Endothelial cell of umbilical vein (primary cell): ENCODE measurements at regions not wholly inside any gene's neighbourhood (a gene's known extent, or its start where the extent isn't known, plus 50 kb on each side); places are given as distances from the start of the nearest gene placed in this dataset.

Source experiments
- BruUV-seq: library from RNA; stranded (reverse); fragments of 400-500 nt; replicated peaks from 2 replicates; lab custom pipeline; 2021; lab: Mats Ljungman, UMichigan
- CTCF ChIA-PET: fragments of 300-600, 350-600 bp; sonication (Branson Sonifier 250); formaldehyde crosslinking; loops from one replicate; lab custom pipeline; 2021; ENCODE audit warnings: antibody characterized with exemption, inconsistent platforms; lab: Charles Lee
- POLR2A ChIA-PET: fragments of 300-600, 350-600 bp; sonication (Branson Sonifier 250); formaldehyde crosslinking; loops from one replicate; lab custom pipeline; 2021; ENCODE audit warnings: antibody characterized with exemption, inconsistent platforms; lab: Charles Lee
- DNase-seq: peaks from one replicate; pipeline ENCODE4 v3.0.0-alpha.2; 2011; ENCODE audit warnings: low read depth, low spot score
- FAIRE-seq: peaks from 2 replicates; lab custom pipeline; 2011; peaks lifted over from hg19 to GRCh38; lab: Jason Lieb, UNC
- H2AFZ ChIP-seq: 2 replicates; pipeline ENCODE4 v1.6.0; 2012; ENCODE audit warnings: low read depth, low read length, control low read depth, inconsistent platforms
- H3K27ac ChIP-seq: 2 replicates; pipeline ENCODE4 v1.5.1; 2011; ENCODE audit warnings: low read depth, mild to moderate bottlenecking, control low read depth, low read length, moderate library complexity; ENCODE audit not compliant: insufficient read depth
- H3K27me3 ChIP-seq, 2 experiments: 2 replicates each; pipeline versions ENCODE4 v1.6.0 to v1.6.1; 2011; ENCODE audit warnings: low read length in 2 of 2, mixed read lengths in 1 of 2; ENCODE audit not compliant: control insufficient read depth in 2 of 2, insufficient read depth in 2 of 2
- H3K36me3 ChIP-seq, 2 experiments: 2 replicates in 1 of 2; 3 replicates in 1 of 2; pipeline ENCODE4 v1.5.1; 2011; ENCODE audit warnings: low read length in 2 of 2, mild to moderate bottlenecking in 1 of 2, moderate library complexity in 1 of 2; ENCODE audit not compliant: control insufficient read depth in 2 of 2, insufficient read depth in 2 of 2; ENCODE audit errors: extremely low read depth in 1 of 2
- H3K4me1 ChIP-seq: 3 replicates; pipeline ENCODE4 v1.5.1; 2011; ENCODE audit warnings: mild to moderate bottlenecking, low read length; ENCODE audit not compliant: control insufficient read depth, insufficient read depth; ENCODE audit errors: extremely low read depth
- H3K4me2 ChIP-seq: 2 replicates; pipeline ENCODE4 v1.6.1; 2011; ENCODE audit warnings: low read length, control low read depth, mixed read lengths; ENCODE audit not compliant: insufficient read depth
- H3K4me3 ChIP-seq, 3 experiments: fragments of 200-600 bp in 1 of 3; sonication (generic), shearing (Covaris generic) in 1 of 3; replicated peaks in 1 of 3; 2 replicates each; pipeline ENCODE4 v1.5.1; 2011 to 2016; ENCODE audit warnings: control low read depth in 3 of 3, low read length in 3 of 3, mild to moderate bottlenecking in 2 of 3, inconsistent platforms in 1 of 3, low read depth in 1 of 3, moderate library complexity in 1 of 3; ENCODE audit not compliant: insufficient read depth in 1 of 3
- H3K79me2 ChIP-seq: 2 replicates; pipeline ENCODE4 v1.6.0; 2012; ENCODE audit warnings: low read length, inconsistent platforms; ENCODE audit not compliant: control insufficient read depth, insufficient read depth
- H3K9ac ChIP-seq: replicated peaks from 2 replicates; pipeline ENCODE3; 2011; ENCODE audit warnings: low read length, control low read depth; ENCODE audit not compliant: insufficient read depth; ENCODE audit errors: extremely low read depth
- H3K9me1 ChIP-seq: replicated peaks from 3 replicates; pipeline ENCODE4 v1.6.0; 2011; ENCODE audit warnings: mild to moderate bottlenecking, low read length; ENCODE audit not compliant: control insufficient read depth, insufficient read depth; ENCODE audit errors: extremely low read depth
- H3K9me3 ChIP-seq: replicated peaks from 2 replicates; pipeline ENCODE4 v1.5.1; 2012; ENCODE audit warnings: low read length, inconsistent platforms; ENCODE audit not compliant: control insufficient read depth, insufficient read depth
- H4K20me1 ChIP-seq: replicated peaks from 2 replicates; pipeline ENCODE3; 2011; ENCODE audit warnings: mild to moderate bottlenecking, low read length; ENCODE audit not compliant: control insufficient read depth, insufficient read depth; ENCODE audit errors: extremely low read depth
- EZH2 ChIP-seq: IDR thresholded peaks from 2 replicates; pipeline ENCODE4 v1.6.1; 2012; ENCODE audit warnings: borderline replicate concordance, low read depth, mild to moderate bottlenecking, moderate library complexity, low read length, inconsistent platforms; ENCODE audit not compliant: severe bottlenecking
- FOS ChIP-seq: IDR thresholded peaks from 2 replicates; pipeline ENCODE4 v1.6.1; 2011; ENCODE audit warnings: mild to moderate bottlenecking, low read length, moderate library complexity, borderline replicate concordance; ENCODE audit not compliant: insufficient read depth
- GATA2 ChIP-seq: IDR thresholded peaks from 2 replicates; pipeline ENCODE4 v1.7.0; 2011; ENCODE audit warnings: low read depth, mild to moderate bottlenecking, moderate library complexity, mixed read lengths, low read length; ENCODE audit not compliant: insufficient read length, insufficient read depth
- JUN ChIP-seq: IDR thresholded peaks from 2 replicates; pipeline ENCODE4 v1.6.1; 2011; ENCODE audit warnings: borderline replicate concordance, low read depth; ENCODE audit not compliant: insufficient read length, insufficient read depth
- MYC ChIP-seq: IDR thresholded peaks from one replicate; pipeline ENCODE4 v1.6.1; 2011; ENCODE audit warnings: mild to moderate bottlenecking, low read depth, low read length
- POLR2A ChIP-seq: IDR thresholded peaks from 2 replicates; pipeline ENCODE4 v1.6.1; 2012; ENCODE audit warnings: low read depth, mild to moderate bottlenecking, control low read depth, low read length
- POLR2AphosphoS5 ChIP-seq: IDR thresholded peaks from 2 replicates; pipeline ENCODE4 v1.6.1; 2012; ENCODE audit warnings: low read depth, mild to moderate bottlenecking, control low read depth, low read length, moderate library complexity; ENCODE audit not compliant: insufficient read depth
- dilution Hi-C: fragments of 300-500 bp; cut with MboI; formaldehyde crosslinking; loops from one replicate; pipeline ENCODE4 v1.15.0; 2019; ENCODE audit warnings: low sequenced_read_pairs; ENCODE audit not compliant: extremely low pct_ligation_motif_present
- intact Hi-C: fragments of 100-400 bp; cut with micrococcal nuclease; formaldehyde crosslinking; loops from one replicate; pipeline ENCODE4 v1.10.0; 2022
- TF ChIP-seq, protein P1 (sequence below), 2 donors: IDR thresholded peaks; 1 replicate in 1 of 2; 2 replicates in 1 of 2; pipeline ENCODE4 v1.5.1; 2011; ENCODE audit warnings: low read length in 2 of 2, mild to moderate bottlenecking in 2 of 2, moderate library complexity in 2 of 2, control low read depth in 1 of 2, inconsistent platforms in 1 of 2, low read depth in 1 of 2; ENCODE audit not compliant: insufficient read depth in 1 of 2; ENCODE audit errors: extremely low read depth in 1 of 2

DNA sequence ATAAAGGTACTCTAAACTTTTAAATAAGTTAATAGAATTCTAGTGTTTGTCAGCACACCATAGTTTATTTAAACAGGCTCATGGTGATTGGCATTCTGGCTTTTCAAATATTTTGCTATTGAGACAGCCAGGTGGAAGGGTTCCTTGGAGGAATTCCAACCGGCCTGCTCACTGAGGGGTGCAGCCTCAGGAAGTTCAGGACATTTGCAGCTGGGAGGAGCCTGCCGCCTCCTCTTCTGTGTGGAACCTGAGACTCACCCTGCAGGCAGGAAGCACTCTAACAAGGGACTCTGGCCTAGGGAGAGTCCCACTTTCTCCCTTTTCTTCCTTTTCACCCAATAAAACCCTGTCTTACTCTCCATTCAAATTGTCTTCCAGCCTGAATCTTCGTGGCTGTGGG lies 1328.0 kb downstream of the FSTL5 start:
- ChIA-PET POLR2A (no interaction called here), CTCF (no interaction called here)
- intact Hi-C loops (no loop called here), dilution Hi-C loops (no loop called here)
- DNase-seq (no peak), FAIRE-seq (no peak)
- no peaks in the 10 kb centered on the region for H3K79me2 ChIP-seq
- no peaks in the 10 kb centered on the region for H3K27me3 ChIP-seq
- no TSS peak for BruUV-seq
- no peak overlapping the region for H3K9ac ChIP-seq
- no peak overlapping the region for H3K4me2 ChIP-seq
- H4K20me1 ChIP-seq, result no peaks in the 10 kb centered on the region
- H3K9me3 ChIP-seq, result no peaks in the 10 kb centered on the region
- TF ChIP-seq, protein P1, sequence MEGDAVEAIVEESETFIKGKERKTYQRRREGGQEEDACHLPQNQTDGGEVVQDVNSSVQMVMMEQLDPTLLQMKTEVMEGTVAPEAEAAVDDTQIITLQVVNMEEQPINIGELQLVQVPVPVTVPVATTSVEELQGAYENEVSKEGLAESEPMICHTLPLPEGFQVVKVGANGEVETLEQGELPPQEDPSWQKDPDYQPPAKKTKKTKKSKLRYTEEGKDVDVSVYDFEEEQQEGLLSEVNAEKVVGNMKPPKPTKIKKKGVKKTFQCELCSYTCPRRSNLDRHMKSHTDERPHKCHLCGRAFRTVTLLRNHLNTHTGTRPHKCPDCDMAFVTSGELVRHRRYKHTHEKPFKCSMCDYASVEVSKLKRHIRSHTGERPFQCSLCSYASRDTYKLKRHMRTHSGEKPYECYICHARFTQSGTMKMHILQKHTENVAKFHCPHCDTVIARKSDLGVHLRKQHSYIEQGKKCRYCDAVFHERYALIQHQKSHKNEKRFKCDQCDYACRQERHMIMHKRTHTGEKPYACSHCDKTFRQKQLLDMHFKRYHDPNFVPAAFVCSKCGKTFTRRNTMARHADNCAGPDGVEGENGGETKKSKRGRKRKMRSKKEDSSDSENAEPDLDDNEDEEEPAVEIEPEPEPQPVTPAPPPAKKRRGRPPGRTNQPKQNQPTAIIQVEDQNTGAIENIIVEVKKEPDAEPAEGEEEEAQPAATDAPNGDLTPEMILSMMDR (IDR thresholded peaks at IDR 0.05; ENCODE audit: extremely low read depth in 1 of 2, insufficient read depth in 1 of 2, low read depth in 1 of 2, low read length in 2 of 2), result no peak
- TF ChIP-seq POLR2AphosphoS5 (no peak), FOS (no peak), EZH2 (no peak), POLR2A (no peak), GATA2 (no peak), MYC (no peak), JUN (no peak)
- H2AFZ ChIP-seq, result no peak overlapping the region
- H3K4me3 ChIP-seq, result no peak overlapping the region
- H3K27ac ChIP-seq, result no peak overlapping the region
- no peaks in the 10 kb centered on the region for H3K9me1 ChIP-seq
- no peaks in the 10 kb centered on the region for H3K36me3 ChIP-seq
- H3K4me1 ChIP-seq, result no peaks in the 10 kb centered on the region
